ENCODE measurements at regions not wholly inside any gene's neighbourhood (a gene's known extent, or its start where the extent isn't known, plus 50 kb on each side); places are given as distances from the start of the nearest gene placed in this dataset.

DNA sequence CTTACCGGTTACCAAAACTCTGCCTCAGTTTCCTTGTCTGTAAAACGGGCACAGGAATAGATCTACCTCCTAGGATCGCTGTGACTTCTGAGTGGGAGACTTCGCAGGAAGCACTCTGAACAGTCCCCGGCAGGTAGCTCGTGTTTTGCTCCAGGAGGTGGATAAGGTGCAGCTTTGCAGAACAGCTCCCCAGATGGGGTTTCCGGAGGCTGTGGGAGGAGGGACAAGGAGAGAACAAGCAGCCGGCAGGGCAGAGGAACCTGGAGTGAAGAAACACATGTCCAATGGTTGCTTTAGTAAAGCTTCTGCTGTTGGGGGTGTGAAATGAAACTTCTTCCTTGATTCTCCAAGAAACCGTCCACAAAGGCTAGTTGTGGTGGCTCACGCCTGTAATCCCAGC, 95.5 kb upstream of the TARDBP start (continued):
- TF ChIP-seq NBN (IDR thresholded peaks at IDR 0.05) (no peak), MYC (IDR thresholded peaks at IDR 0.05; ENCODE audit: insufficient read depth, insufficient read length, insufficient replicate concordance, low read length, severe bottlenecking) (no peak), LARP7 (IDR thresholded peaks at IDR 0.05) (no peak)
- TF ChIP-seq, protein P1, sequence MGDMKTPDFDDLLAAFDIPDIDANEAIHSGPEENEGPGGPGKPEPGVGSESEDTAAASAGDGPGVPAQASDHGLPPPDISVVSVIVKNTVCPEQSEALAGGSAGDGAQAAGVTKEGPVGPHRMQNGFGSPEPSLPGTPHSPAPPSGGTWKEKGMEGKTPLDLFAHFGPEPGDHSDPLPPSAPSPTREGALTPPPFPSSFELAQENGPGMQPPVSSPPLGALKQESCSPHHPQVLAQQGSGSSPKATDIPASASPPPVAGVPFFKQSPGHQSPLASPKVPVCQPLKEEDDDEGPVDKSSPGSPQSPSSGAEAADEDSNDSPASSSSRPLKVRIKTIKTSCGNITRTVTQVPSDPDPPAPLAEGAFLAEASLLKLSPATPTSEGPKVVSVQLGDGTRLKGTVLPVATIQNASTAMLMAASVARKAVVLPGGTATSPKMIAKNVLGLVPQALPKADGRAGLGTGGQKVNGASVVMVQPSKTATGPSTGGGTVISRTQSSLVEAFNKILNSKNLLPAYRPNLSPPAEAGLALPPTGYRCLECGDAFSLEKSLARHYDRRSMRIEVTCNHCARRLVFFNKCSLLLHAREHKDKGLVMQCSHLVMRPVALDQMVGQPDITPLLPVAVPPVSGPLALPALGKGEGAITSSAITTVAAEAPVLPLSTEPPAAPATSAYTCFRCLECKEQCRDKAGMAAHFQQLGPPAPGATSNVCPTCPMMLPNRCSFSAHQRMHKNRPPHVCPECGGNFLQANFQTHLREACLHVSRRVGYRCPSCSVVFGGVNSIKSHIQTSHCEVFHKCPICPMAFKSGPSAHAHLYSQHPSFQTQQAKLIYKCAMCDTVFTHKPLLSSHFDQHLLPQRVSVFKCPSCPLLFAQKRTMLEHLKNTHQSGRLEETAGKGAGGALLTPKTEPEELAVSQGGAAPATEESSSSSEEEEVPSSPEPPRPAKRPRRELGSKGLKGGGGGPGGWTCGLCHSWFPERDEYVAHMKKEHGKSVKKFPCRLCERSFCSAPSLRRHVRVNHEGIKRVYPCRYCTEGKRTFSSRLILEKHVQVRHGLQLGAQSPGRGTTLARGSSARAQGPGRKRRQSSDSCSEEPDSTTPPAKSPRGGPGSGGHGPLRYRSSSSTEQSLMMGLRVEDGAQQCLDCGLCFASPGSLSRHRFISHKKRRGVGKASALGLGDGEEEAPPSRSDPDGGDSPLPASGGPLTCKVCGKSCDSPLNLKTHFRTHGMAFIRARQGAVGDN (IDR thresholded peaks at IDR 0.05), result no peak

DNA sequence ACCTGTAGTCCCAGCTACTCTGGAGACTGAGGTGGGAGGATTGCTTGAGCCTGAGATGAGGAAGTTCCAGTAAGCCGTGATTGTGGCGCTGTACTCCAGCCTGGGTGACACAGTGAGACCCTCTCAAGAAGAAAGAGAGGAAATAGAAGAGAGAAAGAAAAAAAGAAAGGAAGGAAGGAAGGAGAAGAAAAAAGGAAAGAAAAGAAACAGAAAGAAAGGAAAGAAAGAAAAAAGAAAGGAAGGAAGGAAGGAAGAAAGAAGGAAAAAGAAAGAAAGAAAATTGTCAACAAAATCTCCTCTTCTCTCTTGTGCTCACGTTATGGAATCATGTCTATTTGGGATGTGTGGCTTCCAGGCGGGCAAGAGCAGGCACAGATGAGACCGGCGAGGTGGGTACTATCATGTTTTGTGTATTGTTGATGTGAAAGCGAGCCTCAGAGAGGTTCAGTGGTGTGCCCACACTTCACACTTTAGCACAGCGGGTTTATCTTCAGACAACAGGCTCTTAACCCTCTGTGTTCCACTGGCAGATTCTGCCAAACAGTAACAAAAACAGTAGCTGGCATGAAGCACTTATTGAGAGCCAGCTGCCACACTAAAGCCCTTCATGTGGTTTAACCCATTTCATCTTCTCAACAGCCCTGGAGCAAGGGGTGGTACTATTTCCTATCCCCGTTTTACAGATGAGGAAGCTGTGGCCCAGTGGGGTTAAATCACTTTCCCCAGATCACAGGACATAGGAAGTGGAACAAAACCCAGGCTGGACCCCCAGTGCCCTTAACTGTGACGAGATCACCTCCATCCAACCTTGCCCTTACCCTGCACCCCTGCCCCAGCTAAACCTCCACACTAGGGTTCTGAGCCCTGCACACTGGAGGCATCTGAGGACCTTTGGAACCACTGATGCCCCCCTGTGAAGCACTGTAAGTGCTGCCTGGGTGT, 94.7 kb upstream of the TARDBP start:
- no peaks in the 10 kb centered on the region for H3K9me3 ChIP-seq (replicated peaks; ENCODE audit: control insufficient read depth, insufficient read depth, low read length)
- RAD21 ChIA-PET (ENCODE audit: unreplicated experiment), result interaction anchor here (1.4 kb wide), 1 partner anchor 405 kb away, joined by 3 read pairs; no protein-coding TSS in a partner anchor
- DNase-seq (ENCODE audit: low read depth, low spot score) (no peak), ATAC-seq (peak; percentile 61), FAIRE-seq (no peak)
- H4K20me1 ChIP-seq (ENCODE audit: control insufficient read depth, insufficient read depth), result no peaks in the 10 kb centered on the region
- intact Hi-C loops (cut with micrococcal nuclease; ENCODE audit: unreplicated experiment) (no loop called here), in situ Hi-C loops (cut with MboI) (no loop called here)
- WGBS (ENCODE audit: insufficient coverage, insufficient replicate concordance, low lambda C conversion rate, missing lambda C conversion rate), result 15% methylated on average over 10 of the region's 10 CpGs
- no peak overlapping the region for H3K27ac ChIP-seq (ENCODE audit: control insufficient read depth, insufficient read depth)
- H3K27me3 ChIP-seq (replicated peaks in 1 of 2; ENCODE audit: control insufficient read depth in 2 of 2, insufficient read depth in 2 of 2, low read length in 1 of 2), result no peaks in the 10 kb centered on the region; a peak in 2 of 4 replicates
- CTCF ChIA-PET, result interaction anchor here (0.6 to 1.6 kb wide), 5 partner anchors 8 to 411 kb away, joined by 3 to 4 read pairs (median 3); no protein-coding TSS in a partner anchor
- POLR2A ChIA-PET, result interaction anchor here (0.5 to 0.7 kb wide), 3 partner anchors 79 to 1268 kb away, joined by 3 to 6 read pairs (median 4); no protein-coding TSS in a partner anchor
- no peak overlapping the region for H3K4me3 ChIP-seq
- H3K4me1 ChIP-seq (ENCODE audit: control insufficient read depth, insufficient read depth, low read length), result peaks cover 5% of the 10 kb centered on the region
- no peaks in the 10 kb centered on the region for H3K36me3 ChIP-seq (ENCODE audit: control insufficient read depth in 2 of 2, insufficient read depth in 2 of 2, low read length in 1 of 2)
- SMC1A ChIA-PET (ENCODE audit: uncharacterized antibody, unreplicated experiment), result interaction anchor here (1.1 kb wide), 1 partner anchor 59 kb away, joined by 3 read pairs; no protein-coding TSS in a partner anchor
- no peak overlapping the region for H2AFZ ChIP-seq (ENCODE audit: control insufficient read depth, low read depth, low read length)
- no TSS peak for BruUV-seq (replicated peaks)
- H3K4me2 ChIP-seq (ENCODE audit: control insufficient read depth, insufficient read depth), result no peak overlapping the region
- no peaks in the 10 kb centered on the region for H3K79me2 ChIP-seq (ENCODE audit: control insufficient read depth, insufficient read depth, low read length)
- H3K9ac ChIP-seq (ENCODE audit: control insufficient read depth, insufficient read depth, low read length), result no peak overlapping the region
- TF ChIP-seq IKZF1 (conservative IDR thresholded peaks at IDR 0.05) (no peak), SMC3 (IDR thresholded peaks at IDR 0.05; ENCODE audit: borderline replicate concordance, low read length) (no peak), HDAC6 (IDR thresholded peaks at IDR 0.05; ENCODE audit: unreplicated experiment) (no peak), ZNF24 (IDR thresholded peaks at IDR 0.05) (no peak), BHLHE40 (IDR thresholded peaks at IDR 0.05; ENCODE audit: borderline replicate concordance in 1 of 2, low read depth in 2 of 2, low read length in 1 of 2) (no peak), SPI1 (IDR thresholded peaks at IDR 0.05; ENCODE audit: borderline replicate concordance, insufficient read depth, low read depth, low read length) (no peak), NFIC (IDR thresholded peaks at IDR 0.05; ENCODE audit: low read depth, low read length) (no peak), MYC (IDR thresholded peaks at IDR 0.05; ENCODE audit: insufficient read depth, insufficient read length, insufficient replicate concordance, low read length, severe bottlenecking) (no peak)
- TF ChIP-seq, protein P2, sequence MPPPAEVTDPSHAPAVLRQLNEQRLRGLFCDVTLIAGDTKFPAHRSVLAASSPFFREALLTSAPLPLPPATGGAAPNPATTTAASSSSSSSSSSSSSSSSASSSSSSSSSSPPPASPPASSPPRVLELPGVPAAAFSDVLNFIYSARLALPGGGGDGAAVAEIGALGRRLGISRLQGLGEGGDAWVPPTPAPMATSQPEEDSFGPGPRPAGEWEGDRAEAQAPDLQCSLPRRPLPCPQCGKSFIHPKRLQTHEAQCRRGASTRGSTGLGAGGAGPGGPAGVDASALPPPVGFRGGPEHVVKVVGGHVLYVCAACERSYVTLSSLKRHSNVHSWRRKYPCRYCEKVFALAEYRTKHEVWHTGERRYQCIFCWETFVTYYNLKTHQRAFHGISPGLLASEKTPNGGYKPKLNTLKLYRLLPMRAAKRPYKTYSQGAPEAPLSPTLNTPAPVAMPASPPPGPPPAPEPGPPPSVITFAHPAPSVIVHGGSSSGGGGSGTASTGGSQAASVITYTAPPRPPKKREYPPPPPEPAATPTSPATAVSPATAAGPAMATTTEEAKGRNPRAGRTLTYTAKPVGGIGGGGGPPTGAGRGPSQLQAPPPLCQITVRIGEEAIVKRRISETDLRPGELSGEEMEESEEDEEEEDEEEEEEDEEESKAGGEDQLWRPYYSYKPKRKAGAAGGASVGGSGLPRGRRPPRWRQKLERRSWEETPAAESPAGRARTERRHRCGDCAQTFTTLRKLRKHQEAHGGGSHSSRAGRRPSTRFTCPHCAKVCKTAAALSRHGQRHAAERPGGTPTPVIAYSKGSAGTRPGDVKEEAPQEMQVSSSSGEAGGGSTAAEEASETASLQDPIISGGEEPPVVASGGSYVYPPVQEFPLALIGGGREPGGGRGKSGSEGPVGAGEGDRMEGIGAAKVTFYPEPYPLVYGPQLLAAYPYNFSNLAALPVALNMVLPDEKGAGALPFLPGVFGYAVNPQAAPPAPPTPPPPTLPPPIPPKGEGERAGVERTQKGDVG (CRISPR knock-in tag; IDR thresholded peaks at IDR 0.05), result no peak

Data from GM12878 (cell line).